H1 (cell line): ENCODE measurements at regions not wholly inside any gene's neighbourhood (a gene's known extent, or its start where the extent isn't known, plus 50 kb on each side); places are given as distances from the start of the nearest gene placed in this dataset.

Experiments
- CTCF ChIP-seq, 3 experiments: IDR thresholded peaks; 1 replicate in 2 of 3; 2 replicates in 1 of 3; pipeline versions ENCODE4 v1.5.1 to v1.6.1; 2011; ENCODE audit warnings: low read length in 3 of 3, mild to moderate bottlenecking in 3 of 3, inconsistent platforms in 2 of 3, low read depth in 1 of 3, moderate library complexity in 1 of 3; ENCODE audit not compliant: insufficient read depth in 1 of 3; ENCODE audit errors: control extremely low read depth in 1 of 3
- EGR1 ChIP-seq: IDR thresholded peaks from 2 replicates; pipeline ENCODE4 v1.6.1; 2011; ENCODE audit warnings: low read depth, low read length, borderline replicate concordance
- EP300 ChIP-seq, 2 experiments: IDR thresholded peaks; 1 replicate in 1 of 2; 2 replicates in 1 of 2; pipeline ENCODE4 v1.6.1; 2011 to 2012; ENCODE audit warnings: low read depth in 2 of 2, low read length in 2 of 2, mild to moderate bottlenecking in 2 of 2, borderline replicate concordance in 1 of 2, inconsistent platforms in 1 of 2, moderate library complexity in 1 of 2
- EZH2 ChIP-seq: fragments of 200-600 bp; sonication (generic); IDR thresholded peaks from 2 replicates; pipeline ENCODE4 v1.7.1; 2012; ENCODE audit warnings: low read depth, mild to moderate bottlenecking, moderate library complexity, low read length, inconsistent platforms; ENCODE audit not compliant: severe bottlenecking
- KDM1A ChIP-seq: fragments of 200-600, 300-600 bp; sonication (generic); IDR thresholded peaks from 2 replicates; pipeline ENCODE4 v1.7.1; 2016; ENCODE audit warnings: mild to moderate bottlenecking, low read length, borderline replicate concordance
- MAX ChIP-seq: IDR thresholded peaks from 2 replicates; pipeline ENCODE4 v1.6.1; 2012; ENCODE audit warnings: inconsistent platforms
- POLR2A ChIP-seq, 2 experiments: IDR thresholded peaks; 1 replicate in 1 of 2; 2 replicates in 1 of 2; pipeline ENCODE4 v1.6.1; 2011; ENCODE audit warnings: low read depth in 2 of 2, low read length in 2 of 2, mild to moderate bottlenecking in 2 of 2; ENCODE audit errors: control extremely low read depth in 1 of 2
- POLR2AphosphoS5 ChIP-seq: IDR thresholded peaks from 2 replicates; pipeline ENCODE4 v1.6.1; 2011; ENCODE audit warnings: low read depth, low read length
- RBBP5 ChIP-seq: IDR thresholded peaks from 2 replicates; pipeline ENCODE4 v1.7.1; 2012; ENCODE audit warnings: low read depth, mild to moderate bottlenecking, inconsistent platforms, low read length, moderate library complexity, borderline replicate concordance
- RXRA ChIP-seq: IDR thresholded peaks from 2 replicates; pipeline ENCODE4 v1.6.1; 2011; ENCODE audit warnings: low read depth, mild to moderate bottlenecking, low read length, moderate library complexity; ENCODE audit not compliant: insufficient read depth
- SIX5 ChIP-seq: IDR thresholded peaks from 2 replicates; pipeline ENCODE4 v1.6.1; 2011; ENCODE audit warnings: mild to moderate bottlenecking, low read depth, low read length

- no peak for TF ChIP-seq POLR2AphosphoS5
- TF ChIP-seq EP300 (IDR thresholded peaks at IDR 0.05; ENCODE audit: borderline replicate concordance in 1 of 2, low read depth in 2 of 2, low read length in 2 of 2) = no peak
- TF ChIP-seq KDM1A = no peak
- no peak for TF ChIP-seq POLR2A (IDR thresholded peaks at IDR 0.05; ENCODE audit: control extremely low read depth in 1 of 2, low read depth in 2 of 2, low read length in 2 of 2)
- no peak for TF ChIP-seq CTCF (IDR thresholded peaks at IDR 0.05; ENCODE audit: control extremely low read depth in 1 of 3, insufficient read depth in 1 of 3, low read depth in 1 of 3, low read length in 3 of 3)
- no peak for TF ChIP-seq EGR1
- no peak for TF ChIP-seq RXRA
- no peak for TF ChIP-seq MAX
- no peak for TF ChIP-seq SIX5
- no peak for TF ChIP-seq EZH2
- TF ChIP-seq RBBP5 = no peak
Measured at GRCh38 chr4:17218786-17219185, 293.1 kb downstream of the QDPR start.
